Breast epithelium (tissue), 4 donors: ENCODE measurements at regions not wholly inside any gene's neighbourhood (a gene's known extent, or its start where the extent isn't known, plus 50 kb on each side); places are given as distances from the start of the nearest gene placed in this dataset.

ENCODE experiments used
- DNase-seq, 2 donors: peaks; one replicate each; pipeline ENCODE4 v3.0.0-alpha.2; 2019; ENCODE audit warnings: low spot score in 2 of 2
- H3K27ac ChIP-seq, 2 donors: fragments of 200-600 bp; sonication (generic) in 1 of 2; one replicate each; pipeline ENCODE4 v1.5.1; 2016 to 2019; ENCODE audit warnings: mild to moderate bottlenecking in 1 of 2
- H3K27me3 ChIP-seq, 2 donors: fragments of 200-600 bp; sonication (generic) in 1 of 2; one replicate each; pipeline versions ENCODE4 v1.5.1 to v1.6.0; 2017 to 2019; ENCODE audit warnings: control low read depth in 1 of 2, mild to moderate bottlenecking in 1 of 2
- H3K36me3 ChIP-seq: fragments of 200-600 bp; one replicate; pipeline ENCODE4 v1.5.1; 2019
- H3K4me1 ChIP-seq, 2 donors: fragments of 200-600 bp; sonication (generic); one replicate each; pipeline ENCODE4 v1.5.1; 2016 to 2019; ENCODE audit warnings: control low read depth in 1 of 2
- H3K4me3 ChIP-seq, 3 donors: fragments of 200-600 bp; sonication (generic); 1 replicate in 2 of 3; 2 replicates in 1 of 3; pipeline ENCODE4 v1.5.1; 2016 to 2019; ENCODE audit warnings: mild to moderate bottlenecking in 3 of 3, moderate library complexity in 2 of 3
- H3K9me3 ChIP-seq, 2 donors: fragments of 200-600 bp; sonication (generic) in 1 of 2; one replicate each; pipeline ENCODE4 v1.5.1; 2016 to 2019; ENCODE audit warnings: control low read depth in 1 of 2
- POLR2A ChIP-seq: fragments of 450-650 bp; IDR thresholded peaks from one replicate; pipeline ENCODE4 v1.6.1; 2016; ENCODE audit warnings: antibody characterized with exemption, mild to moderate bottlenecking, moderate library complexity
- POLR2AphosphoS5 ChIP-seq, 3 donors: sonication (generic); formaldehyde crosslinking; IDR thresholded peaks; one replicate each; pipeline ENCODE4 v1.6.1; 2017; ENCODE audit warnings: antibody characterized with exemption in 3 of 3
- intact Hi-C: fragments of 100-400 bp; cut with DNase I; formaldehyde crosslinking; loops from one replicate; pipeline ENCODE4 v1.15.1; 2023; ENCODE audit warnings: low total_unique reads
- TF ChIP-seq, protein P1 (sequence below), 3 donors: fragments of 450-650 bp; IDR thresholded peaks; one replicate each; pipeline ENCODE4 v1.5.1; 2016 to 2017; ENCODE audit warnings: antibody characterized with exemption in 3 of 3, mild to moderate bottlenecking in 3 of 3, moderate library complexity in 3 of 3

DNA sequence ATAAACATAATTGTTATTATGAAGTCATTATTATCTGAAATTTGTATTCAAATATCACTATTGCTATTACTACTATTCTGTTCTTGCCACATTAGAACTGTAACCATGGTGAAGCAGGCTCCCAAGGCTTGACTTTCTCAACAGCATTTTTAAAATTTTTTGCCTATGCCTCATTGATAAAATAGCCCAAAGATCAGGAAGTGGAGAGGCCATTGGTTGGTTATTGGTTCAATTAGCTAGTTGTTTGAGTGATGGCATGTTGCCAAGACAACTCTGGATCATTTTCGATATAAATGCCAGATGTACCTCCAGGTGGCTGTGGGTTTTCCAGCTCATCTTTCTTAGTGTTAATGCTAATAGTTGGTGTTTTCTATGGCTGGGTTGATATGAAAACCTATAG lies 513.5 kb downstream of the TRIB2 start:
- Histone ChIP-seq H3K36me3 (no peaks in the 10 kb centered on the region), H3K27me3 (no peaks in the 10 kb centered on the region), H3K4me3 (no peak overlapping the region), H3K9me3 (no peaks in the 10 kb centered on the region), H3K27ac (no peak overlapping the region), H3K4me1 (no peaks in the 10 kb centered on the region)
- no peak for DNase-seq
- TF ChIP-seq POLR2A = no peak
- no peak for TF ChIP-seq POLR2AphosphoS5 (IDR thresholded peaks at IDR 0.05)
- TF ChIP-seq, protein P1, sequence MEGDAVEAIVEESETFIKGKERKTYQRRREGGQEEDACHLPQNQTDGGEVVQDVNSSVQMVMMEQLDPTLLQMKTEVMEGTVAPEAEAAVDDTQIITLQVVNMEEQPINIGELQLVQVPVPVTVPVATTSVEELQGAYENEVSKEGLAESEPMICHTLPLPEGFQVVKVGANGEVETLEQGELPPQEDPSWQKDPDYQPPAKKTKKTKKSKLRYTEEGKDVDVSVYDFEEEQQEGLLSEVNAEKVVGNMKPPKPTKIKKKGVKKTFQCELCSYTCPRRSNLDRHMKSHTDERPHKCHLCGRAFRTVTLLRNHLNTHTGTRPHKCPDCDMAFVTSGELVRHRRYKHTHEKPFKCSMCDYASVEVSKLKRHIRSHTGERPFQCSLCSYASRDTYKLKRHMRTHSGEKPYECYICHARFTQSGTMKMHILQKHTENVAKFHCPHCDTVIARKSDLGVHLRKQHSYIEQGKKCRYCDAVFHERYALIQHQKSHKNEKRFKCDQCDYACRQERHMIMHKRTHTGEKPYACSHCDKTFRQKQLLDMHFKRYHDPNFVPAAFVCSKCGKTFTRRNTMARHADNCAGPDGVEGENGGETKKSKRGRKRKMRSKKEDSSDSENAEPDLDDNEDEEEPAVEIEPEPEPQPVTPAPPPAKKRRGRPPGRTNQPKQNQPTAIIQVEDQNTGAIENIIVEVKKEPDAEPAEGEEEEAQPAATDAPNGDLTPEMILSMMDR (IDR thresholded peaks at IDR 0.05) = no peak
- intact Hi-C loops = no loop called here

DNA sequence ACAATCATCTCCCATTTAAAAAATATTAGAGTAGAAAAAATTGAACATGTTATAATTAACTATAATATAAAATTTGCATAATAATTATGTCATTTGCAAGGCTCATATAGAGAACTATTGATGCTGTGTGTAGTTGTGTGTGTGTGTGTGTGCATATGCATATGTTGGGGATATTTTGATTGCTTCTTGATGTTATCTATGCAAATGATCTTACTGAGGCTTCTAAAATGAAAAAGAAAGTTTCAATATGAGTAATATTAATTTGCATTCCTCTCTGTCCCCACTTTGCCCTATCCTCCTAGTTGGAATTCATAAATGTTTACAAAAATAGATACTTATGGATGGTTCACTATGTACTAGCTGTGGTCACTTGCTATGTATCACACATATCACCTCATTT lies 523.3 kb downstream of the TRIB2 start:
- no peak for DNase-seq
- no peak overlapping the region for H3K4me3 ChIP-seq
- TF ChIP-seq POLR2AphosphoS5 (IDR thresholded peaks at IDR 0.05) (no peak), POLR2A (no peak)
- TF ChIP-seq, protein P1 (IDR thresholded peaks at IDR 0.05) = no peak
- intact Hi-C loops = no loop called here
- H3K9me3 ChIP-seq = no peaks in the 10 kb centered on the region
- no peak overlapping the region for H3K27ac ChIP-seq
- H3K4me1 ChIP-seq = no peaks in the 10 kb centered on the region
- H3K36me3 ChIP-seq = no peaks in the 10 kb centered on the region
- H3K27me3 ChIP-seq = no peaks in the 10 kb centered on the region

DNA sequence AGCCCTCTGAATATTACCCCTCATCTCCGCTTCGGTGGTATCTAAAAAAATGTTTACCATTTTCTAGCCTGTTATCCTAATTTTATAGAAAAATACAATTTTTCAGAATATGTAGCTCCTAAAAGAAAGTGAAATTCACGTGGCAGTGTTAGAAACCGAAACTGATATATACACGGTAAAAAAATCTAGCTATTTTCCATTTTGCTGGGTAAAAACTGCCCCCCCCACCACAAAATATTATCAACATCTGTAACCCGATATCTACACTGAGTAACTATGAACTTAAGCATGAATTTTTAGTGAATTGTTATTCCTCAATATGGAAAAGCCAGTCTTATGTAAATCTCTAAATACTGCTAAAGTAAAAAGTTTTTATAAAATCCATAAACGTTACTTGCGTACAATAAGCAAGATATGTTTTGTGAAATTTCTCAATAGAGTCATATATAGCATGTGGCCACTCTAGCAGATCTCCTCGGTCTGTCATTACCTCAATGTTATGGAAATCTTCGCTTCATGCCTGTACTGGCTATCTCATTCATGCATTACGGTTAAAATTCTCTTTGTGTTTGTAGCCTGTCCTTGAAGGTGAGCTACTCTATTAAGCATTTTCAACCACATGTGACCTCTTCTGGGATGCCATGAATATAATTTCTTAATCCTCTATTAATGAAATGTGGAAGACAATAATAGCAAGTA lies 524.2 kb downstream of the TRIB2 start:
- TF ChIP-seq POLR2A = no peak
- TF ChIP-seq, protein P1 (IDR thresholded peaks at IDR 0.05) = no peak
- TF ChIP-seq POLR2AphosphoS5 (IDR thresholded peaks at IDR 0.05) = no peak
- no peaks in the 10 kb centered on the region for H3K4me1 ChIP-seq
- no peaks in the 10 kb centered on the region for H3K9me3 ChIP-seq
- H3K36me3 ChIP-seq = no peaks in the 10 kb centered on the region
- intact Hi-C loops = no loop called here
- no peak overlapping the region for H3K4me3 ChIP-seq
- H3K27ac ChIP-seq = no peak overlapping the region
- DNase-seq = no peak
- no peaks in the 10 kb centered on the region for H3K27me3 ChIP-seq

DNA sequence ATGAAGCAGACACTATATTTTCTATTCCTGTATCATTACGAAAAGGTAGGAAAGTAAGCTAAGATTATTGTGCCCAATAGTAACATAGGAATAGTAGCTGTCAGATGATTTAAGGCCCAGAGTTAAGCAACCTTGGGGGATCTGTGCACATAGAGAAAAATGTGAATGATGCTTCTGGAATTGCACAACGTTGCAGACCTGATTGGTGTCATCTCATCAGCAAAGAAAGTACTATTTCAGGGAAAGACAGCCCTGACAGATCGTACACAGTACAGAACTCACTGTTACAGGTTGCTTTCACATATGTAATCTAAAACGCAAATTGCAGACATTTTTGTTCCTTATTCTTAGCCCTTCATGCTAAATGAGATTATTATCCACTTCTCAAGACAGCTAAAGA lies 535.9 kb downstream of the TRIB2 start:
- H3K36me3 ChIP-seq = no peaks in the 10 kb centered on the region
- H3K27me3 ChIP-seq = no peaks in the 10 kb centered on the region

DNA sequence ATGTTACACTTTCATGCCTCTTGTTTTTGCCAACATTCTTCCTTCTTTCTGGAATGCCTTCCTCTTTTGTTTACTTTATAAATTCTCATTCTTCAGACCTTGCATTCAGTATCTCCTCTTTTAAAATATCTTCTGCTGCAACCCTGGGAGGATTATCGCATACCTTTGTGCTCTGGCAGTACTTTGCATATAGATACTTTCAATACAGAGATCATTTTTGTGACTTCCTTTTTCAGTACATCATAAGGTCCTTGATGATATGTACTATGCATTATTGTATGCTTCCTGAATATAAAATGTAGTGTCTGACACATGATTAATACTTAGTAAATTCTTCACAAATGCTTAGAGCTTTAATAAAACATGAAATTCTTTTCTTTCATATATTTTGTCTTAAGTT lies 538.7 kb downstream of the TRIB2 start:
- H3K4me1 ChIP-seq = no peaks in the 10 kb centered on the region
- TF ChIP-seq, protein P1 (IDR thresholded peaks at IDR 0.05) = no peak
- TF ChIP-seq POLR2AphosphoS5 (IDR thresholded peaks at IDR 0.05) (no peak), POLR2A (no peak)
- no peak overlapping the region for H3K27ac ChIP-seq
- DNase-seq = no peak
- no peak overlapping the region for H3K4me3 ChIP-seq
- H3K36me3 ChIP-seq = no peaks in the 10 kb centered on the region
- no peaks in the 10 kb centered on the region for H3K27me3 ChIP-seq
- intact Hi-C loops = no loop called here
- H3K9me3 ChIP-seq = no peaks in the 10 kb centered on the region

More for the DNA sequence above, 535.9 kb downstream of the TRIB2 start:
- Histone ChIP-seq H3K4me1 (no peaks in the 10 kb centered on the region), H3K4me3 (no peak overlapping the region), H3K27ac (no peak overlapping the region), H3K9me3 (no peaks in the 10 kb centered on the region)
- no peak for DNase-seq
- TF ChIP-seq, protein P1 (IDR thresholded peaks at IDR 0.05) = no peak
- TF ChIP-seq POLR2A (no peak), POLR2AphosphoS5 (IDR thresholded peaks at IDR 0.05) (no peak)
- intact Hi-C loops = no loop called here
